CD4-positive, alpha-beta T cell treated with Interferon alpha-2 for 1 hour (primary cell): ENCODE measurements at regions not wholly inside any gene's neighbourhood (a gene's known extent, or its start where the extent isn't known, plus 50 kb on each side); places are given as distances from the start of the nearest gene placed in this dataset.
"Not testable (repeated sequence)": the region's sequence is repeated elsewhere in the genome, so short reads cannot be mapped to it uniquely, and the experiment has no call there.

Experiments
- DNase-seq, 2 donors: peaks; one replicate each; pipeline ENCODE4 v3.0.0-alpha.2; 2020 to 2022

DNA sequence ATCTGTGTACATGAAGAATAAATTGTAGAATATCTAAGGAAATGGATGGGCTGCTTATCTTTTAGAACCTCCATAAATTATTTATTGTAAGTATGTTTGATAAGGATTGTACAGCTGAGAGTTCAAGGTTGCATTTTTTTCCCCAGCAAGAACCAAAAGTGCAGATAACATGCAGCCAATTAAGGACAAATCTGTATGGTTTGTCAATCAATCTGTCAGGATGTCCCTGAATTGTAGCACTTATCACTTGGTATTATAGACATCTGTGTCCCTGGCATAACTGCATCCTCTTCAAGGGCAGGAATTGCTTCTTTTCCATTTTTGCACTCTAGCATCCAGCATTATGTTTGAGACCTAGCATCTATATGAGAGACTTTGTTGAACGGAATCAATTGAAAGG, 95.4 kb upstream of the IGFBP7 start:
- no peak for DNase-seq

DNA sequence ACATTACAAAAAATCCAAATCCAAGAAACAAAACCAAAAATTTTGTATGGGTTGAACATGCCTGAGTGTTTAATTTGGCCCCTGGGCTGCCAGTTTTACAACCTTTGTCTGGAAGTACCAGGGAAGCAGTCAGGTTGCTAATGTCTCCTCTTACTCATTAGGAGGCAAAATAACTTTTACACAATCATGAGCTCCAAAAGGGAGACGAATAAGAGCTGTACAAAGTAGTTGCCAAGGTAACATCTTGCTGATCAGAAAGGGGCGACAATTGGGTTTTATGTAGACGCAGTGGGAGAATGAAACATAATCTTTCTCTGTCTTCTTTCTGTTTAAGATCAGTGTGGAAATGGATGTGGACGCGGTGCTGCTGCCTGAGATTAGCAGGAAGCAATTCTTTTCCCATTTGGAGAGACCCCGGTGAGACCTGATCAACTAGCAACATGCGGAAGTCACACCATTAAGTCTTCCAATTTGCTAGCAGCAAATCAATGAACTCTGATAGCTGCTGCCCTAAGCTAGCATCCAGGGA, 90.7 kb upstream of the IGFBP7 start:
- DNase-seq, result no peak

DNA sequence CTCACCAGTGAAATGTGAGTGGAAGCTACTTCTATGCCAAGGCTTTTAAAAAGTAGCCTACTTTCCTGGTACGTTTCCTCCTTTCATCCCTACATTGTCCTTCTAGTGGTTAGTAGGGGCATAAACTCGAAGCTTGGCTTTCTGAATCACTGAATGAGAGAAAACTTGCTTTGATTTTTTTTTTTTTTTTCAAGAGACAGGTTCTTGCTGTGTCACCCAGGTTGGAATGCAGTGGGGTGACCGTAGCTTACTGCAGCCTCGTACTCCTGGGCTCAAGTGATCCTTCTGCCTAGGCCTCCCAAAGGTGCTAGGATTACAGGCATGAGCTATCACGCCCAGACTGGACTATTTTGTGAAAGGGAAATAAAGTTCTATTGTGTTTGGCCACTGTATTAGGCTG, 89.1 kb upstream of the IGFBP7 start:
- DNase-seq, result no peak

DNA sequence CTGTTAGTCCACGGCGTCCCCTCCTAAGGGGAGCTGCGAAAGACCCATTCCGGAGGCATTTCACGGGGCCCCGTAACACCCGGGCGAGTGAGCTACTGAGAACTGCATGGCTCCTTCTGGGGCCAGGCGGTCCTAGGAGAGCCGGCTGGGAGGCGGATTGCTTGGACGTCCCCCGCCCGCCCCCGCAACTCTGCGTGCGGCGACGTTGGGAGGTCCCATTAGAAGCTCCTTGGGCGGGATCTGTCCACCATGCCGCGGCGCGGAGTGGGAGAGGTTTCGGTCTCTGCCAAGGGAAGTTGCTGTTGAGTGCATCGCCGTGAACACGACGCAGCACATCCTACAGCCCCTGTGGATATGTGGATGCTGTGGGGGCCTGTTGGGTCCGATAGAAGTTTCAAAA, 85.4 kb upstream of the IGFBP7 start:
- DNase-seq, result no peak

DNA sequence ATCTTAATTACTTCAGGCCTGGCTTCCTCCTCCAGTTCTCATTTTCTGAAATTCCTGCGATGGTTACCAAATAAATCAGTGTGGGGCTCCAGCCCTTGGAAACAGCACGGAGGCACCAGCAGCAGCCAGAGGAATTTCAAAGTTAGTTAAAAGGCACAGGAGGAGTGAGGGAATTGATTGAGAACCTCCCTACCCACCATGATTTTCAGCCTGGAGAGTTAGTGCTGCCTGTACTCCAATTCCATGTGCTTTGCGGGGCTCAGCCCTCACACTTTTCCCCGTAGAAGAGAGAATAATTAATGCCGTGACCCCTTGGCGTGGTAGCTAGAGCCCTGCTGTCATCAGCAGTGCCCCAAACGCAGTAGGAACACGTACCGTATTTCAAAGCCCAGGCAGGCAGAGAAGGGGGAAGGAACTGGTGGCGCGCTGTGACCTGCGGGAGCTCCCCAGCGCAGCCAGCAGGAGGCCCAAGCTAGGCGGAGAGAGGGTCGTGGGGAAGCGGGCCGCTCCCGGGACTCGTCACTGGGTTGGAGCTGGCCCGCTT, 84.0 kb upstream of the IGFBP7 start:
- no peak for DNase-seq

DNA sequence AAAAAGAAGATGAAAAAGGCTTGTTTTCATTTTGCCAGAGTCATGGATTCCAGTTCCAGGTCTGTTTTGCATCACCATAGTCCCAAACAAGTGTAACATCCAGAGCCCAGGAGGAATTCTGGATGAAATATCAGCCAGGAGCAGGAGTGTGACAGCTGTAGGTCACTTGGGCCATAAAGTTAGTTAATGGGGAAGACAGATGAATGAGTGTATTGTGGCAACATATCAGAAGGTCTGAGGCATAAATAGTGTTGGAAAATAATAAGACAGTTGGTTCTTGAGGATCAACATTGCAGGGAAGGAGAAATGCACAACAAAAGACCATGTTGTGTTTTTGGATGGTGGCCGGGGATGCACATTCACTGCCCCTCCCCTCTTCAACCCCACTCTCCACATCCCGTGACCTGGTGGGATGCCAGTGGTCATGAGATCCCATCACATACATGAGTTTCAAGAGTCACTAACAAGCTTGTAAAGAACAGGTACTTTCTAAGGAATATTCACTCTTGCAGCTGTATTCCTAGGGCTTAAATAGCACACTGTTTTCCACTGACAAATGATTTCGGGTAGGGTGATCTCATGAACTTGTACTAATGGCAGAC, 83.1 kb upstream of the IGFBP7 start:
- DNase-seq, result no peak

DNA sequence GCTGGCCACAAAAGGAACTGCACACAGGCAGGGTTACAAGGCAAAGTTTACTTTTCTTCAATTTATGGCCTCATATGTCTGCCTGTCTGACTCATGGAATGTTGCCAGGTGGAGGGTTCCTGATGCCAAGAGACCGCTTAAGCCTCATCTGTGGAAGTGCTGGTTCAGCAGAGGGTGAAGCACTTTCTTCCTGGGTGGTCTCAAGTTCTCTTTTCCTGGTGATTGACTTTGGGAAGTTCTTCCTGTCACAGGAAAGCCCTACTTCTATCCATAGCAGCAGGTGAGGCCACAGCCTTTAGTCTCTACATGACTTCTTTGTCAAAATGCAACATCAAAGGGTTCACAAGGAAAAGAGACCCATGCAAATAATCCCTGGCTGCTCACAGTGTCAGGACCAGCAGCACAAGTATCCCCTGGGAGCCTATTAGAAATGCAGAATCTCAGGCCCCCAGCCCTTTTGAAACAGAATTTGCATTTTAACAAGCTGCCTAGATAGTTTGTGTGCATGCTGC, 81.4 kb upstream of the IGFBP7 start:
- DNase-seq, result no peak

DNA sequence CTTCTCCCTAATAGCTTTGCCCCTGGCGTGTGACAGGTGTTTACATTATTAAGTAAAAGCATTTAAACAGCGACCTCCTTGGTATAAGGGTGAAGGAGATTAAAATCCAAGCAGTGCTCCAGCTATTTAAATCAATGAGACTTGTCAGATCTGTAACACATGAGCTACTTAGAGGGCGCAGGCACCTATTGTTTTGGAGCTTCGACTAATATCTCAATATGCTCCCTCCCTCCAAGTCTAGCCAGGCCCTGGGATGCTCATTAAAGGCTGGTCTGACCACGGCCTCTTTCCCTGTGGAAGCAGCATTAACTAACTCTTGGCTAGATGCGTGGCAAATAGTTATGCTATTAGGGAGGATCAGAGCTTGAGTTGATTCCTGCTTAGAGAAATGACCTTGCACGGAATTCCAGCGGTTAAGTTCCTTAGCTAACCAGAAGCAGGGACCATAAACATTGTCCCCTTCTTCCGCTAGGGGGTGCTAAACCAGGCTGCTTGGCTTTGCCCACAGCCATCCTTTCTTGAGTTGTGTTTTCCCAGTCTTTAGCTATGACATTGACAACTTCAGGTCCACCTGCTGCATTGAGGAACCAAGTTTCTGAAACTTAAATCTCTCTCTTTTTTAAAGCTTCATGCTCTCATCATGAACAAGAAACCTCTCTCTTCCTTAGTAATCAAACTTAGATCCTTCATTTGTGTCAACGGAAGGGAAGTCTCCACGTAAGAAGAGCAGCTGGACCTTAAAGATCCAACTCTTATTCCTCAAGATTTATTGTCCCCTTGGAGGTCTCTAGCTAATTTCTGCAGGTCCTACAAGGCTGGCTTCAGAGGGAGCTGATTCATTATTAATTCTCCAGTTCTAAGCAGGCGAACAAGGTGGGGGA, 80.7 kb upstream of the IGFBP7 start:
- DNase-seq, result peak in 1 of 2 donors; percentile 8

DNA sequence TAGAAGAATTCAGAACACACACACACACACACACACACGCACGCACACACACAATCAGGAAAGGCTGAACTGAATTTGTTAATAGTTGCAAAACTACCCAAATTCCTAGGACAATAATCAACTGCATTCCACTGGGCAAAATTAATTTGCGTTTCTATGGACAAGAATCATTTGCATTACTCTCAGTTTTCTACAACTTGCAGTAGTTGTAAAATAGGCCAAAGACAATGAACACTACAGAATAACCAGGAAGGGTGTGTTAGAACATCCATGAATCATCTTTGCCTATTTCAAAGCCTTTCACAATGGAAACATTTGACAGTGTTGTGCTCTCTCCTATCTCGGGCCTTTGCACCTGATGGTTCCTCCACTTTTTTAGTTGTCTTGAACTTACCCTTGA, 77.1 kb upstream of the IGFBP7 start:
- DNase-seq, result no peak

DNA sequence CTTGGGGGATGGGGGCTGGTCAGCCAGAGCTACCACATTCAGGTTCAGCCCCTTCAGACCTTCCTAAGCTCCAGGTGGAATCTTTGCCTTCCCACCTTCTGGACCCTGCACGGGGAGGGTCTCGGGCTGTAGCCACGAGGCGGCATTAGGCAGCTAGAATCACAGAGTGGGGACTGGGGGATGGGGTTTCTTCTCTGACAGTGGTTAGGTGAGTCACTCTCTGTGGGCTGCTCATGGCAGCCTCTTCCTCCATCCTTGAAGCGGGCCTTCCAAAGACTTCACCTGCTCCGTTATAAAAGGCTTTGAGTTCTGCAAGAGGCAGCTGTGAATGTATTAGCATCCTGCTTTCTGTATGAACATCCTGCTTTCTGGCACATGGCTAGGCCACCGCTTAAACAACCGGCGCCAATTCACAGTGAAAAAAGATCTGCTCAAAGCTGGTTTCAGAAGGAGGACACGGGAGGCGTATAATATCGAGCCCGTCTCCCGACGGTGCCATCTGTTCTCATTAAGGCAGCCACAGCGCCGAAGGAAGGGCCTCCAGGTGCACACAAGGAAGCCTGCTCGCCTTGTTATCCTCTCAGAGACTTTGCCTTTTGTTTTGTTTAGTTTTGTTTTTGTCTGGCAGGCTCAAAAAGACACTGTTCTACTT, 74.3 kb upstream of the IGFBP7 start:
- DNase-seq, result no peak

DNA sequence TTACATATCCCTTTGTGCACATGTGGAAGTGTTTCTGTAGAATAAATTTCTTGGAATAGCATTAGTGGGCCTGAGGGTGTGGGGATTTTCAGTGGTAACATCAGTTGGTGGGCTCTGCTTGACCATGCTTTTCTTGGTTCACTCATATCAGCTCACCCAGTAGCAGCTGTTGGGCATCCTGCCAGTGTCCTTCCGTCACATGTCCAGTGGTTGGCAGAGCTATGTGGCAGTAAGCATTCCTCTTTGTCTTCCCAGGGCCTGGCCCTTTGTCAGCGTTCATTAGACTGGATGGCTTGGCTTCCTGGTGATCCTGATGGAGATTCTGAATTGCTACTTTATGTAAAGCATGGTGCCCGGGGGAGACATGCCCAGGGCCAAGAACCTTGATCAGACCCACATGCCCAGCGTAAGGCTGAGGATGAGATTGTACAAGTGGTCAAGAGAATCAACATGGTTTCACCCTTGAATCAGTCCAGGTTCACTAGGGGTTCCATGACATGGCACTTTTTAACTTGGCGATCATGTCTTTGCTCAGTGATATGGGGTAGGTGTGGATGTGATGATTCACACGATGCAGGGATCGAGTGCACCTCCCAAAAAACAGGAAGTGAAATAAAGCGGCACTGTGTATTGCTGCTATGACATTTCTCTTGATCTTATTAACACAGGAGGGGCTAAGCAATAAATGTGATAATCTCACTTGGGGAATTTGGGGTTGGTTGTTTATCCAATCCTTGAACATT, 72.1 kb upstream of the IGFBP7 start:
- no peak for DNase-seq

DNA sequence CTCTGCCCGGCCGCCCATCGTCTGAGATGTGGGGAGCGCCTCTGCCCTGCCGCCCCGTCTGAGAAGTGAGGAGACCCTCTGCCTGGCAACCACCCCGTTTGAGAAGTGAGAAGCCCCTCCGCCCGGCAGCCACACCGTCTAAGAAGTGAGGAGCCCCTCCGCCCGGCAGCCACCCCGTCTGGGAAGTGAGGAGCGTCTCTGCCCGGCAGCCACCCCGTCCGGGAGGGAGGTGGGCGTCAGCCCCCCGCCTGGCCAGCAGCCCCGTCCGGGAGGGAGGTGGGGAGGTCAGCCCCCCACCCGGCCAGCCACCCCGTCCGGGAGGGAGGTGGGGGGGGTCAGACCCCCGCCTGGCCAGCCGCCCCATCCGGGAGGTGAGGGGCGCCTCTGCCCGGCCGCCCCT, 63.0 kb upstream of the IGFBP7 start:
- not testable (repeated sequence) for DNase-seq

DNA sequence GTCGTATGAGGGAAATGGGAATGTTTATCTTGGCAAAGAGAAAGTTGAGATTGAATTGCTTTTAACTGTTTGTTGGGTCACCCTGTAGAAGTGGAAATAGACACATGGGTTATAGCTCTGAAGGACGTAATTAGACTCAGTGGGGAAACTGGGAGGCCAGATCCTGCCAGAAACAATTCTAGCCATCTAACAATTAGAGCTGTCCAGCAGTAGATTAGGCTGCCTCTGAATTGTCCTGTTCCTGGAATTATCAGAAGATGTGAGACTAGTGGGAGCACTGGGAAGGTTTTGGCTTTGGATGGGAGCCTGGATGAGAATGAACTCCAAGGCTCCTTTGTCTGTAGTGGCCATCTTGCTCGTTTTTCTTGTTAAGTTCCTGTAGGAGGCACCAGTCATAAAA, 61.9 kb upstream of the IGFBP7 start:
- no peak for DNase-seq

DNA sequence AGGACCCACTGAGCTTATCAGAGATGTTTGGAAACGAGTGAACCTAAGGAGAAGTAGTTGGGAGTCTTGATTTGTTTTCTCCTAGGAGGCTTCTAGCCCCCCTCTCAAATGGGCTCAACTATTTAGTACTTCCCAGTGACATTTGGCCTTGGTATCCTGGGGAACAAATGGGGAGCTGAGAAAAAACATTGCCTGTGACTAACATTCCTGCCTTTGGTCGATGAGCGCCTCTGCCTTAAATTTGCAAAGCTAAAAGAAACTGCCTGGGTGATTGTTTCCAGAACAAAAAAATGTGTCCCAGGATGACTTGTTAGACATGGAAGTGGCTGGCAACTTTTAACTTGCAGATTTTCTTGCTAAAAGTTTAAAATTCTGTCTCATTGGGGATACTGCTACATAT, 58.8 kb upstream of the IGFBP7 start:
- DNase-seq, result no peak

DNA sequence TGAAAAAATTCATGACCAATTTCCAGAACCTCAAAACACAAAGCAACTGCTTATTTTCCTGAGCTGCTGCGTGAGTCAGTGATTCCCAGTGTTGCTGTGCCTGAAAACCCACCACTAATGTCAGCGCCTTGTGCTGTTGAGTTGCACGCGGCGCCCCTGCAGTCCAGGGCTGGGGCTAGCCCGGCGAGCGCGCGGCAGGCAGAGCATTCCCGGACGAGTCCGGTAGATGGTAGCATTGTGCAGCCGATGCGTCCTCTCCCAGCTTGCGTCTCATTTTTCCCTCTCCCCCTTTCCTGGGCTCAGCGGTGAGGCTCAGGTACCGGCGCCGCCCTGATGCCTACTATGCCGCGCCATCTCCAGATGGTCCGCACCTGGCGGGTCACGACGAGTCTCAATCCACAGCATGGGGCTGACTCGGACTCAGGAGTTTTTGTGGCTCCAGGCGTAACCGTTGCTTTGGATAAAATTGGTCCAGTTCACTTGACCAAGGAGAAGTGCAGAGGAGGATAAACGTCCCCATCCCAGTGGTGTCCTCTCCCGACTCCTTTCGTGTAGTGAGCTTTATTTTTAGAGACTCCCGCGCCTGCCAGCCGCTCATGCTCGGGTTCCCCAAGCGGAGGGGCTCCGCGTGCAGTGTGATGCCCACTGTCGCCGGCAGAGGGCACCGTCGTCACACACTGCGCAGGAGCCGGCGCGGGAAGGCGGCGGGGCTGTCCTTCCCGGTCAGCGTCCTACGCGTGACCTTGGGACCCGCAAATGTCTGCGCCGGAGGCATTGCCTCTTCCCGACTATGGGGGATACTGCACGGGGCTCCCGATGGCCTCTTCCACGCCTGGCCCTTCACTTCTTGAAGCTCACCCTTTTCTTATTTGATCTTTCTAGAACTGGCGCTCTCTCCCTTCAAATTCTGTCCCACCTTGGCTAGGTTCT, 53.6 kb upstream of the IGFBP7 start:
- DNase-seq, result peak; percentile 52 to 66

DNA sequence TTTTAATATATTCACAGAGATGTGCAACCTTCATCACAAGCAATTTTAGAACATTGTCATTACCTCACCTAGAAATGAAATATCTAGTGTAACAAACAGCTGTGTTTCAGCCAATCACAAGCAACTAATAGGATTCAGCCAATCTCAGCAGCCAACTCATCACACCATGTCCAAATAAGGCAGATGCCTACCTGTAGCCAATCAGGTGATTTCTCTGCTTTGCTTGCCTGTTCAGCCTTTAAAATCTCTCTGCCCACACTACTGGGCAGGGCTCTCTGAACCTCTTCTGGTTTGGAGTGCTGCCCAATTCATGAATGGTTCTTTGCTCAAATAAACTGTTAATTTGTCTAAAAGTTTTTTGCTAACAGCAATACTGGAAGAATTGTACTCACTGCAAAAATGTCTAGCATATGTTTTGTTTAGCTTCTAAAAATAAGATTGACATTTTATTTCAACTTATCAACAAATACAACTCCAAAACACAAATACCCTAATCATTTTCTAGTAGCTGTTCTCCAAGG, 52.4 kb upstream of the IGFBP7 start:
- DNase-seq, result no peak
